T-helper 2 cell treated with Interferon-gamma antibody and Interleukin-4, amounts not matched to agents 5 μg/mL and 100 μg/mL, for 36 hours (primary cell): ENCODE measurements at regions not wholly inside any gene's neighbourhood (a gene's known extent, or its start where the extent isn't known, plus 50 kb on each side); places are given as distances from the start of the nearest gene placed in this dataset.

Source experiments
- DNase-seq: peaks from one replicate; pipeline ENCODE4 v3.0.0; 2021; ENCODE audit warnings: low spot score
- H3K27ac Mint-ChIP-seq: one replicate; pipeline ENCODE4 v1.8.0; 2021; ENCODE audit warnings: mild to moderate bottlenecking, mixed read lengths
- H3K27me3 Mint-ChIP-seq: one replicate; pipeline ENCODE4 v1.8.0; 2021; ENCODE audit warnings: low read depth, mixed read lengths
- H3K36me3 Mint-ChIP-seq: one replicate; pipeline ENCODE4 v1.8.0; 2021; ENCODE audit warnings: low read depth, mixed read lengths
- H3K4me1 Mint-ChIP-seq: one replicate; pipeline ENCODE4 v1.8.0; 2021; ENCODE audit warnings: low read depth, mixed read lengths
- H3K4me3 Mint-ChIP-seq: one replicate; pipeline ENCODE4 v1.8.0; 2022; ENCODE audit warnings: mild to moderate bottlenecking, moderate library complexity, mixed read lengths
- H3K9me3 Mint-ChIP-seq: one replicate; pipeline ENCODE4 v1.8.0; 2021; ENCODE audit warnings: mixed read lengths

GRCh38 chr1:191348328-191348727 is 809.9 kb upstream of the RGS18 start:
- Mint-ChIP-seq H3K27ac (no peak overlapping the region), H3K9me3 (peaks cover 14% of the 10 kb centered on the region), H3K27me3 (no peaks in the 10 kb centered on the region), H3K4me1 (no peaks in the 10 kb centered on the region), H3K36me3 (no peaks in the 10 kb centered on the region), H3K4me3 (no peak overlapping the region)
- DNase-seq: no peak

- no peaks in the 10 kb centered on the region for H3K27me3 Mint-ChIP-seq
- no peaks in the 10 kb centered on the region for H3K36me3 Mint-ChIP-seq
- H3K9me3 Mint-ChIP-seq: peaks cover 19% of the 10 kb centered on the region
- H3K4me1 Mint-ChIP-seq: no peaks in the 10 kb centered on the region
- no peak overlapping the region for H3K27ac Mint-ChIP-seq
- no peak for DNase-seq
- no peak overlapping the region for H3K4me3 Mint-ChIP-seq
These were observed 807.3 kb upstream of the RGS18 start for GRCh38 chr1:191350938-191351337.

GRCh38 chr1:191358724-191359123 is 799.5 kb upstream of the RGS18 start:
- Mint-ChIP-seq H3K4me3 (no peak overlapping the region), H3K36me3 (no peaks in the 10 kb centered on the region), H3K27ac (no peak overlapping the region), H3K9me3 (peaks cover 29% of the 10 kb centered on the region), H3K27me3 (no peaks in the 10 kb centered on the region), H3K4me1 (no peaks in the 10 kb centered on the region)
- no peak for DNase-seq

- Mint-ChIP-seq H3K27me3 (no peaks in the 10 kb centered on the region), H3K9me3 (peaks cover 39% of the 10 kb centered on the region), H3K4me1 (no peaks in the 10 kb centered on the region), H3K27ac (no peak overlapping the region), H3K4me3 (no peak overlapping the region), H3K36me3 (no peaks in the 10 kb centered on the region)
- DNase-seq: no peak
These were observed 791.6 kb upstream of the RGS18 start for GRCh38 chr1:191366686-191367085.

GRCh38 chr1:191368891-191369654 is 789.2 kb upstream of the RGS18 start:
- no peak for DNase-seq
- no peaks in the 10 kb centered on the region for H3K4me1 Mint-ChIP-seq
- no peak overlapping the region for H3K27ac Mint-ChIP-seq
- H3K36me3 Mint-ChIP-seq: no peaks in the 10 kb centered on the region
- H3K4me3 Mint-ChIP-seq: no peak overlapping the region
- no peaks in the 10 kb centered on the region for H3K27me3 Mint-ChIP-seq
- peaks cover 36% of the 10 kb centered on the region for H3K9me3 Mint-ChIP-seq

GRCh38 chr1:191371626-191372025 is 786.6 kb upstream of the RGS18 start:
- no peak for DNase-seq
- no peaks in the 10 kb centered on the region for H3K27me3 Mint-ChIP-seq
- peaks cover 48% of the 10 kb centered on the region for H3K9me3 Mint-ChIP-seq
- H3K4me3 Mint-ChIP-seq: no peak overlapping the region
- H3K27ac Mint-ChIP-seq: no peak overlapping the region
- H3K4me1 Mint-ChIP-seq: no peaks in the 10 kb centered on the region
- H3K36me3 Mint-ChIP-seq: no peaks in the 10 kb centered on the region

GRCh38 chr1:191388283-191388682 is 770.0 kb upstream of the RGS18 start:
- Mint-ChIP-seq H3K4me3 (no peak overlapping the region), H3K27ac (no peak overlapping the region), H3K4me1 (no peaks in the 10 kb centered on the region), H3K9me3 (peaks cover 25% of the 10 kb centered on the region), H3K36me3 (no peaks in the 10 kb centered on the region), H3K27me3 (no peaks in the 10 kb centered on the region)
- no peak for DNase-seq

GRCh38 chr1:191396622-191397021 is 761.6 kb upstream of the RGS18 start:
- Mint-ChIP-seq H3K9me3 (peaks cover 40% of the 10 kb centered on the region), H3K36me3 (no peaks in the 10 kb centered on the region), H3K4me1 (no peaks in the 10 kb centered on the region), H3K27ac (no peak overlapping the region), H3K4me3 (no peak overlapping the region), H3K27me3 (no peaks in the 10 kb centered on the region)
- DNase-seq: no peak

GRCh38 chr1:191398551-191398950 is 759.7 kb upstream of the RGS18 start:
- no peaks in the 10 kb centered on the region for H3K27me3 Mint-ChIP-seq
- H3K4me3 Mint-ChIP-seq: no peak overlapping the region
- no peaks in the 10 kb centered on the region for H3K36me3 Mint-ChIP-seq
- H3K9me3 Mint-ChIP-seq: peaks cover 36% of the 10 kb centered on the region
- H3K27ac Mint-ChIP-seq: no peak overlapping the region
- no peak for DNase-seq
- H3K4me1 Mint-ChIP-seq: no peaks in the 10 kb centered on the region

- peaks cover 13% of the 10 kb centered on the region for H3K9me3 Mint-ChIP-seq
- no peak overlapping the region for H3K4me3 Mint-ChIP-seq
- no peak for DNase-seq
- H3K27me3 Mint-ChIP-seq: no peaks in the 10 kb centered on the region
- H3K4me1 Mint-ChIP-seq: no peaks in the 10 kb centered on the region
- H3K27ac Mint-ChIP-seq: no peak overlapping the region
- H3K36me3 Mint-ChIP-seq: no peaks in the 10 kb centered on the region
These were observed 752.8 kb upstream of the RGS18 start for GRCh38 chr1:191405417-191405816.

- Mint-ChIP-seq H3K36me3 (no peaks in the 10 kb centered on the region), H3K4me3 (no peak overlapping the region), H3K9me3 (peaks cover 10% of the 10 kb centered on the region), H3K4me1 (no peaks in the 10 kb centered on the region), H3K27me3 (no peaks in the 10 kb centered on the region), H3K27ac (no peak overlapping the region)
- no peak for DNase-seq
These were observed 743.2 kb upstream of the RGS18 start for GRCh38 chr1:191414981-191415640.

GRCh38 chr1:191419842-191420241 is 738.4 kb upstream of the RGS18 start:
- no peaks in the 10 kb centered on the region for H3K36me3 Mint-ChIP-seq
- H3K27me3 Mint-ChIP-seq: no peaks in the 10 kb centered on the region
- no peak overlapping the region for H3K27ac Mint-ChIP-seq
- DNase-seq: no peak
- H3K4me1 Mint-ChIP-seq: no peaks in the 10 kb centered on the region
- H3K4me3 Mint-ChIP-seq: no peak overlapping the region
- H3K9me3 Mint-ChIP-seq: peaks cover 5% of the 10 kb centered on the region

GRCh38 chr1:191427593-191427992 is 730.7 kb upstream of the RGS18 start:
- DNase-seq: no peak
- Mint-ChIP-seq H3K4me1 (no peaks in the 10 kb centered on the region), H3K27me3 (no peaks in the 10 kb centered on the region), H3K27ac (no peak overlapping the region), H3K36me3 (no peaks in the 10 kb centered on the region), H3K9me3 (peaks cover 23% of the 10 kb centered on the region), H3K4me3 (no peak overlapping the region)

GRCh38 chr1:191432817-191433216 is 725.4 kb upstream of the RGS18 start:
- H3K4me3 Mint-ChIP-seq: no peak overlapping the region
- H3K36me3 Mint-ChIP-seq: no peaks in the 10 kb centered on the region
- no peak overlapping the region for H3K27ac Mint-ChIP-seq

GRCh38 chr1:191438979-191439378 is 719.3 kb upstream of the RGS18 start:
- no peak for DNase-seq
- H3K4me1 Mint-ChIP-seq: no peaks in the 10 kb centered on the region
- H3K27ac Mint-ChIP-seq: no peak overlapping the region
- no peaks in the 10 kb centered on the region for H3K36me3 Mint-ChIP-seq
- H3K27me3 Mint-ChIP-seq: no peaks in the 10 kb centered on the region
- no peak overlapping the region for H3K4me3 Mint-ChIP-seq
- H3K9me3 Mint-ChIP-seq: peaks cover 34% of the 10 kb centered on the region

More at GRCh38 chr1:191432817-191433216, 725.4 kb upstream of the RGS18 start:
- H3K9me3 Mint-ChIP-seq: peaks cover 43% of the 10 kb centered on the region
- DNase-seq: no peak
- H3K27me3 Mint-ChIP-seq: no peaks in the 10 kb centered on the region
- no peaks in the 10 kb centered on the region for H3K4me1 Mint-ChIP-seq
